ENCODE measurements at regions not wholly inside any gene's neighbourhood (a gene's known extent, or its start where the extent isn't known, plus 50 kb on each side); places are given as distances from the start of the nearest gene placed in this dataset.

DNA sequence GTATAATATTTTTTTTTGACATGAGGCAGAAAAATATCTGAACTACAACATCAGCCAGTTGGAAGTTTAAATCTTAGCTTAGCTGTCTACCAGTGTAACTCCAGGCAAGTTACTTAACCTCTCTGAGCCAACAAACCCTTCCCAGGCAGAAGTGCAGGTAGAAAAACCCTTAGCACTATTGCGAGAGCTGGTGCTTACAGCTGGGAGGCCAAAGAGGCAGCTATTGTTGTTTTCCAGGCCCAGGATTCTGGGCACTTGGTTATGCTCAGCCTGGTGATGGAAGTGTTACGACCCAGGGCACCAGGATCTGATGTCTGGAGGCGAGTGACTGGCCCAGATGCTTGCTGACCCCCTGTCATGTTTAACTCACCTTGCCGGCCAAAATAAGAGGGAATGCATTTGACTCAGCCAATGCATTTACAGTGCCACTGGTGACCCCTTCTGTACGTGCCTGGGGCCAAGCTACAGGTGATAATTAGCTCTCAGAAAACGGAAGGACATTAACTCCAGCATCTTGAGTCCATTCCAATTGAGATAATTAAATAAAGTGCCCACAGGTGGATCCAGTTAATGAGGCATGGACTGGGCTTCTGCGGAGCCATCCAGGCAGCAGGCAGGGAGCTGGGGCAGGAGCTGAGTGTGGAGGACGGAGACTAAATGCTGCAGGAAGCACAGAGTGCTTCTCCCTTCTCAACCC lies 126.5 kb upstream of the HABP2 start:
- H4K20me1 ChIP-seq (ENCODE audit: insufficient read depth) = no peaks in the 10 kb centered on the region
- H3K27me3 ChIP-seq (ENCODE audit: insufficient read depth, low read depth) = no peaks in the 10 kb centered on the region; the same call in 1 of the 2 replicates
- no peaks in the 10 kb centered on the region for H3K4me1 ChIP-seq (replicated peaks; ENCODE audit: insufficient read depth)
- intact Hi-C loops (cut with micrococcal nuclease; ENCODE audit: unreplicated experiment) = no loop called here
- H3K79me2 ChIP-seq (ENCODE audit: low read depth) = no peaks in the 10 kb centered on the region
- no peak overlapping the region for H3K27ac ChIP-seq
- H3F3A ChIP-seq (ENCODE audit: insufficient read depth, low read depth) = no peaks in the 10 kb centered on the region
- no peak for DNase-seq
- ChIA-PET POLR2A (ENCODE audit: unreplicated experiment) (no interaction called here), CTCF (no interaction called here)
- TF ChIP-seq EZH2 (IDR thresholded peaks at IDR 0.05; ENCODE audit: low read depth) = no peak
- TF ChIP-seq, protein P1, sequence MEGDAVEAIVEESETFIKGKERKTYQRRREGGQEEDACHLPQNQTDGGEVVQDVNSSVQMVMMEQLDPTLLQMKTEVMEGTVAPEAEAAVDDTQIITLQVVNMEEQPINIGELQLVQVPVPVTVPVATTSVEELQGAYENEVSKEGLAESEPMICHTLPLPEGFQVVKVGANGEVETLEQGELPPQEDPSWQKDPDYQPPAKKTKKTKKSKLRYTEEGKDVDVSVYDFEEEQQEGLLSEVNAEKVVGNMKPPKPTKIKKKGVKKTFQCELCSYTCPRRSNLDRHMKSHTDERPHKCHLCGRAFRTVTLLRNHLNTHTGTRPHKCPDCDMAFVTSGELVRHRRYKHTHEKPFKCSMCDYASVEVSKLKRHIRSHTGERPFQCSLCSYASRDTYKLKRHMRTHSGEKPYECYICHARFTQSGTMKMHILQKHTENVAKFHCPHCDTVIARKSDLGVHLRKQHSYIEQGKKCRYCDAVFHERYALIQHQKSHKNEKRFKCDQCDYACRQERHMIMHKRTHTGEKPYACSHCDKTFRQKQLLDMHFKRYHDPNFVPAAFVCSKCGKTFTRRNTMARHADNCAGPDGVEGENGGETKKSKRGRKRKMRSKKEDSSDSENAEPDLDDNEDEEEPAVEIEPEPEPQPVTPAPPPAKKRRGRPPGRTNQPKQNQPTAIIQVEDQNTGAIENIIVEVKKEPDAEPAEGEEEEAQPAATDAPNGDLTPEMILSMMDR (conservative IDR thresholded peaks at IDR 0.05) = no peak
- H3K9me3 ChIP-seq (ENCODE audit: insufficient read depth, low read depth) = no peaks in the 10 kb centered on the region
- H3K4me2 ChIP-seq = no peak overlapping the region
- H3K4me3 ChIP-seq = no peak overlapping the region
- H2AFZ ChIP-seq = no peak overlapping the region
- no TSS peak for BruUV-seq (replicated peaks)
- H3K9me2 ChIP-seq (ENCODE audit: insufficient read depth) = no peaks in the 10 kb centered on the region
- no peaks in the 10 kb centered on the region for H3K36me3 ChIP-seq (ENCODE audit: low read depth)

DNA sequence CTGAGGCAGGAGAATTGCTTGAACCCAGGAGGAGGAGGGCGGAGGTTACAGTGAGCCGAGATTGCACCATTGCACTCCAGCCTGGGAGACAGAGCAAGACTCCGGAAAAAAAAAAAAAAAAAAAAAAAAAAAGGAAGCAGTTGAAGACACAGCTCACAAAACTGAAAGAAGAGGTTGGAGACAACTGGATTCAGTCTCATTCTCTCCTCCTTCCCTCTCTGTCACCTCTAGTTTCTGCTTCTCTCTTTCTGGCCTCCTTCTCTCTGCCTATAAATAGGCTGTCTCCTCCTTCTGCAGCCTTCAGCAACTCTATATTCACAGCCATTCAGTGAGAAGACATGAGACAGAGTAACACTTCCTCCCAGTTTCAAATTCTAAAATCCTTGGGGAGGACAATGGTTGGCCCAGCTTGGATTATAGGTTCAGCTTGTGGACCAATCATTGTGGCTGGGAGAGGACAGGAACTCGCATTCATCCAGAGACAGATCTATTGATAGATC lies 125.6 kb upstream of the HABP2 start:
- intact Hi-C loops (cut with micrococcal nuclease; ENCODE audit: unreplicated experiment) = no loop called here
- Histone ChIP-seq H3K4me2 (no peak overlapping the region), H3K9me3 (ENCODE audit: insufficient read depth, low read depth) (no peaks in the 10 kb centered on the region), H3K27me3 (ENCODE audit: insufficient read depth, low read depth) (no peaks in the 10 kb centered on the region; the same call in 1 of the 2 replicates), H3K9me2 (ENCODE audit: insufficient read depth) (no peaks in the 10 kb centered on the region), H3K4me1 (replicated peaks; ENCODE audit: insufficient read depth) (no peaks in the 10 kb centered on the region), H3K4me3 (no peak overlapping the region), H3K79me2 (ENCODE audit: low read depth) (no peaks in the 10 kb centered on the region), H3K27ac (no peak overlapping the region), H2AFZ (no peak overlapping the region), H3F3A (ENCODE audit: insufficient read depth, low read depth) (no peaks in the 10 kb centered on the region), H4K20me1 (ENCODE audit: insufficient read depth) (no peaks in the 10 kb centered on the region), H3K36me3 (ENCODE audit: low read depth) (no peaks in the 10 kb centered on the region)
- POLR2A ChIA-PET (ENCODE audit: unreplicated experiment) = no interaction called here
- no TSS peak for BruUV-seq (replicated peaks)
- CTCF ChIA-PET = no interaction called here
- TF ChIP-seq EZH2 (IDR thresholded peaks at IDR 0.05; ENCODE audit: low read depth) = no peak
- TF ChIP-seq, protein P1 (conservative IDR thresholded peaks at IDR 0.05) = no peak
- no peak for DNase-seq

DNA sequence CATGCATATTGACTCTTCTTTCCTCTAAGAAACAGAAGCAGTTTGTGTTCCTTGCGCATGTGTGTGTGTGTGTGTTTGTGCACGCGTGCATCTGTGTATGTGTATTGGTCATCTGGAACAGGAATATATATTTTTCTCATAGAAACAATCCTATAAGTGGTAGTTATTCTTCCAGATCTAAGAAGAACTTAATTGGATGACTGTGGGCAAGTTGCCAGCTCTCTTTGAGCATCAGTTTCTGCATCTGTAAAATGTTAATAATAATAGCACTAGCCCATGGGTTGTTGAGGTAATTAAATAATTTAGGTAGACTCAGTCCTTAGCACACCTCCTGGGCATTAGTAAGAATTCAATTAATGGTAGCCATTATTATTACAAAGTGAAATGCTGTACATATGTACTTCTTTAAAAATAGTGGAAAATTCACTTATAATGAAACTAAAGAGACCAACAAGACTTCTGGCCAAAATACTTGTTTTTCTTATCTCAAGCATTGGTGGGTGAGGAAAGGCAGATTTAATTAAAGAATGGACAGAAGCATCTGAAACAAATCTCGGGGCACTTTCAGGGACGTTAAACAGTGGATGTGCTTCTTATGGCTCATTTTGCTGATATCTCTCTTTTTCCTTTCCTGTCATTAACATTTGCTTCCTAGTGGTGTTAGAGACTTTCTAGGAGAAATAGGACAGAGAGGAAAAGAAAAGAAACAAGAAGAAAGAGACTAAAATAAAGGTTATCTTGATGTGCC lies 124.9 kb upstream of the HABP2 start:
- ChIA-PET POLR2A (ENCODE audit: unreplicated experiment) (no interaction called here), CTCF (no interaction called here)
- Histone ChIP-seq H3K9me2 (ENCODE audit: insufficient read depth) (no peaks in the 10 kb centered on the region), H3K79me2 (ENCODE audit: low read depth) (no peaks in the 10 kb centered on the region), H2AFZ (no peak overlapping the region), H3K27ac (no peak overlapping the region), H3F3A (ENCODE audit: insufficient read depth, low read depth) (no peaks in the 10 kb centered on the region), H3K27me3 (ENCODE audit: insufficient read depth, low read depth) (no peaks in the 10 kb centered on the region; the same call in 1 of the 2 replicates), H4K20me1 (ENCODE audit: insufficient read depth) (no peaks in the 10 kb centered on the region), H3K4me2 (no peak overlapping the region), H3K4me3 (no peak overlapping the region), H3K36me3 (ENCODE audit: low read depth) (no peaks in the 10 kb centered on the region), H3K4me1 (replicated peaks; ENCODE audit: insufficient read depth) (no peaks in the 10 kb centered on the region), H3K9me3 (ENCODE audit: insufficient read depth, low read depth) (no peaks in the 10 kb centered on the region)
- no peak for DNase-seq
- BruUV-seq (replicated peaks) = no TSS peak
- intact Hi-C loops (cut with micrococcal nuclease; ENCODE audit: unreplicated experiment) = no loop called here
- no peak for TF ChIP-seq EZH2 (IDR thresholded peaks at IDR 0.05; ENCODE audit: low read depth)
- TF ChIP-seq, protein P1 (conservative IDR thresholded peaks at IDR 0.05) = no peak

Data from PC-9 (cell line).